Body of pancreas (tissue), 4 donors: ENCODE measurements at regions not wholly inside any gene's neighbourhood (a gene's known extent, or its start where the extent isn't known, plus 50 kb on each side); places are given as distances from the start of the nearest gene placed in this dataset.

Experiments used
- CTCF ChIP-seq, 7 experiments: fragments of 450-650 bp in 4 of 7; fragments of 200-600 bp in 3 of 7; sonication (generic) in 3 of 7; IDR thresholded peaks; one replicate each; pipeline ENCODE4 v1.5.1; 2016 to 2019; ENCODE audit warnings: antibody characterized with exemption in 7 of 7
- POLR2A ChIP-seq, 3 donors: fragments of 450-650 bp; IDR thresholded peaks; one replicate each; pipeline ENCODE4 v1.6.1; 2016; ENCODE audit warnings: antibody characterized with exemption in 3 of 3, mild to moderate bottlenecking in 2 of 3

- TF ChIP-seq POLR2A (IDR thresholded peaks at IDR 0.05) (no peak), CTCF (IDR thresholded peaks at IDR 0.05) (no peak)
These were observed 262.5 kb downstream of the SLITRK6 start for GRCh38 chr13:85536706-85537105.
